ENCODE measurements at regions not wholly inside any gene's neighbourhood (a gene's known extent, or its start where the extent isn't known, plus 50 kb on each side); places are given as distances from the start of the nearest gene placed in this dataset.

GRCh38 chr2:156697906-156698305 lies 261.7 kb downstream of the GPD2 start:
- intact Hi-C loops (cut with micrococcal nuclease; ENCODE audit: unreplicated experiment) = no loop called here

GRCh38 chr2:156700681-156701080 lies 264.5 kb downstream of the GPD2 start:
- H3K9me3 ChIP-seq (ENCODE audit: control insufficient read depth, insufficient read depth, low read depth, low read length) = no peaks in the 10 kb centered on the region
- in situ Hi-C loops (cut with HindIII; ENCODE audit: low pct_unique_long_range_greater_than_20kb, low sequenced_read_pairs) (no loop called here), intact Hi-C loops (cut with micrococcal nuclease; ENCODE audit: unreplicated experiment) (no loop called here)
- H3K4me1 ChIP-seq (ENCODE audit: control insufficient read depth, insufficient read depth, low read length) = no peaks in the 10 kb centered on the region
- ChIA-PET POLR2A (no interaction called here), CTCF (no interaction called here)
- BruUV-seq (replicated peaks) = no TSS peak
- no peaks in the 10 kb centered on the region for H3K27me3 ChIP-seq (ENCODE audit: control insufficient read depth, insufficient read depth, low read length)
- no peak overlapping the region for H3K4me3 ChIP-seq (ENCODE audit: low read depth in 2 of 2, low read length in 2 of 2)
- DNase-seq (ENCODE audit: low read depth, low spot score) = no peak
- no peak overlapping the region for H3K27ac ChIP-seq (ENCODE audit: low read length)
- no peak for TF ChIP-seq REST (IDR thresholded peaks at IDR 0.05; ENCODE audit: insufficient read depth in 1 of 2, low read depth in 2 of 2, low read length in 1 of 2)
- TF ChIP-seq POLR2AphosphoS5 (IDR thresholded peaks at IDR 0.05; ENCODE audit: low read depth, low read length) = no peak
- TF ChIP-seq TCF7L2 (IDR thresholded peaks at IDR 0.05; ENCODE audit: low read depth, low read length) = no peak
- TF ChIP-seq SIN3A (IDR thresholded peaks at IDR 0.05; ENCODE audit: borderline replicate concordance, insufficient read depth, low read depth, low read length) = no peak
- H3K36me3 ChIP-seq (ENCODE audit: control insufficient read depth, insufficient read depth, low read length) = no peaks in the 10 kb centered on the region
- no peak for ATAC-seq

More at GRCh38 chr2:156697906-156698305, 261.7 kb downstream of the GPD2 start:
- DNase-seq (ENCODE audit: low read depth, low spot score) = no peak
- TF ChIP-seq REST (IDR thresholded peaks at IDR 0.05; ENCODE audit: insufficient read depth in 1 of 2, low read depth in 2 of 2, low read length in 1 of 2) (no peak), CTCF (IDR thresholded peaks at IDR 0.05) (no peak), TCF7L2 (IDR thresholded peaks at IDR 0.05; ENCODE audit: low read depth, low read length) (no peak), POLR2AphosphoS5 (IDR thresholded peaks at IDR 0.05; ENCODE audit: low read depth, low read length) (no peak), SIN3A (IDR thresholded peaks at IDR 0.05; ENCODE audit: borderline replicate concordance, insufficient read depth, low read depth, low read length) (no peak)
- H3K4me3 ChIP-seq (ENCODE audit: low read depth in 2 of 2, low read length in 2 of 2) = no peak overlapping the region
- H3K9me3 ChIP-seq (ENCODE audit: control insufficient read depth, insufficient read depth, low read depth, low read length) = no peaks in the 10 kb centered on the region
- ChIA-PET CTCF (no interaction called here), POLR2A (no interaction called here)
- H3K36me3 ChIP-seq (ENCODE audit: control insufficient read depth, insufficient read depth, low read length) = no peaks in the 10 kb centered on the region
- H3K4me1 ChIP-seq (ENCODE audit: control insufficient read depth, insufficient read depth, low read length) = no peaks in the 10 kb centered on the region
- no TSS peak for BruUV-seq (replicated peaks)
- no peaks in the 10 kb centered on the region for H3K27me3 ChIP-seq (ENCODE audit: control insufficient read depth, insufficient read depth, low read length)
- ATAC-seq = no peak
- no peak overlapping the region for H3K27ac ChIP-seq (ENCODE audit: low read length)
- in situ Hi-C loops (cut with HindIII; ENCODE audit: low pct_unique_long_range_greater_than_20kb, low sequenced_read_pairs) = no loop called here
